Neural cell (in vitro differentiated cells): ENCODE measurements at regions not wholly inside any gene's neighbourhood (a gene's known extent, or its start where the extent isn't known, plus 50 kb on each side); places are given as distances from the start of the nearest gene placed in this dataset.

Experiments used
- CTCF ChIP-seq: fragments of 450-650 bp; IDR thresholded peaks from 2 replicates; pipeline ENCODE4 v1.5.1; 2014; ENCODE audit warnings: antibody characterized with exemption, mild to moderate bottlenecking, moderate library complexity; ENCODE audit not compliant: poor library complexity, severe bottlenecking
- REST ChIP-seq: IDR thresholded peaks from 2 replicates; pipeline ENCODE4 v1.6.1; 2012; ENCODE audit warnings: borderline replicate concordance

GRCh38 chr14:49209416-49209815 is 376.8 kb downstream of the RPS29 start:
- TF ChIP-seq CTCF (no peak), REST (no peak)
